OCI-LY1 (cell line): ENCODE measurements at regions not wholly inside any gene's neighbourhood (a gene's known extent, or its start where the extent isn't known, plus 50 kb on each side); places are given as distances from the start of the nearest gene placed in this dataset.

Experiments
- EZH2 ChIP-seq: fragments of 200-600 bp; sonication (generic), shearing (Covaris generic); IDR thresholded peaks from 2 replicates; pipeline ENCODE4 v1.8.0; 2017; ENCODE audit warnings: borderline replicate concordance, mixed run types, mild to moderate bottlenecking, antibody characterized with exemption, low read length, moderate library complexity, mixed read lengths
- TF ChIP-seq, protein P1 (sequence below): fragments of 200-600 bp; sonication (generic), shearing (Covaris generic); IDR thresholded peaks from 2 replicates; pipeline ENCODE4 v1.5.1; 2017; ENCODE audit warnings: mild to moderate bottlenecking, antibody characterized with exemption, low read length, moderate library complexity, mixed read lengths

DNA sequence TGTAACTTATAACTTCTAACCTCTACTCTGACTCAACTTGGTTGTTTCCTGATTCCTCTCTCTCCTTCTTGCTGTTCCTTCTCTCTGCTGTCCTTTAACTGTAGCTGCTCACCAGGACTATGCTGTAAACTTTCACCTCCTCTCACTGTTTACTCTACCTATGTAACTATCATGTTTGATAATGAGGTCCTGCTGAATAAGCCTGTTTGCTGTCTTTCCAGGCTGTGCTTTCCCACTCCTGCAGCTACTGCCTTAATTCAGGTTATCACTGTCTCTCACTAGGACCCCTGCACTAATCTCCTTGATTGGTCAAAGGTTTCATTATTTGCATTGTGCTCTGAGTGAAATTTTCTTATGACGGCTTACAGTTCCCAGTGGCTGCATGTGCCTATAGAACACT is 633.9 kb upstream of the PTBP2 start:
- TF ChIP-seq, protein P1, sequence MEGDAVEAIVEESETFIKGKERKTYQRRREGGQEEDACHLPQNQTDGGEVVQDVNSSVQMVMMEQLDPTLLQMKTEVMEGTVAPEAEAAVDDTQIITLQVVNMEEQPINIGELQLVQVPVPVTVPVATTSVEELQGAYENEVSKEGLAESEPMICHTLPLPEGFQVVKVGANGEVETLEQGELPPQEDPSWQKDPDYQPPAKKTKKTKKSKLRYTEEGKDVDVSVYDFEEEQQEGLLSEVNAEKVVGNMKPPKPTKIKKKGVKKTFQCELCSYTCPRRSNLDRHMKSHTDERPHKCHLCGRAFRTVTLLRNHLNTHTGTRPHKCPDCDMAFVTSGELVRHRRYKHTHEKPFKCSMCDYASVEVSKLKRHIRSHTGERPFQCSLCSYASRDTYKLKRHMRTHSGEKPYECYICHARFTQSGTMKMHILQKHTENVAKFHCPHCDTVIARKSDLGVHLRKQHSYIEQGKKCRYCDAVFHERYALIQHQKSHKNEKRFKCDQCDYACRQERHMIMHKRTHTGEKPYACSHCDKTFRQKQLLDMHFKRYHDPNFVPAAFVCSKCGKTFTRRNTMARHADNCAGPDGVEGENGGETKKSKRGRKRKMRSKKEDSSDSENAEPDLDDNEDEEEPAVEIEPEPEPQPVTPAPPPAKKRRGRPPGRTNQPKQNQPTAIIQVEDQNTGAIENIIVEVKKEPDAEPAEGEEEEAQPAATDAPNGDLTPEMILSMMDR, result no peak
- no peak for TF ChIP-seq EZH2
